AG04450 (cell line): ENCODE measurements at regions not wholly inside any gene's neighbourhood (a gene's known extent, or its start where the extent isn't known, plus 50 kb on each side); places are given as distances from the start of the nearest gene placed in this dataset.

Source experiments
- CTCF ChIA-PET: fragments of 300-600, 350-600 bp; formaldehyde crosslinking; extraction: SDS; loops from one replicate; lab custom pipeline; 2022; ENCODE audit warnings: antibody characterized with exemption, inconsistent platforms; lab: Charles Lee
- POLR2A ChIA-PET: fragments of 350-600 bp; formaldehyde crosslinking; extraction: SDS; loops from one replicate; lab custom pipeline; 2021; ENCODE audit warnings: antibody characterized with exemption, inconsistent platforms; lab: Yijun Ruan, JAX
- DNase-seq: peaks from one replicate; pipeline ENCODE4 v3.0.0-alpha.2; 2011; ENCODE audit warnings: low read depth, low spot score
- H3K27ac ChIP-seq: one replicate; pipeline ENCODE4 v1.5.1; 2012; ENCODE audit warnings: low read depth, low read length, control low read depth
- H3K27me3 ChIP-seq: one replicate; pipeline ENCODE4 v1.6.0; 2012; ENCODE audit warnings: low read length; ENCODE audit not compliant: control insufficient read depth, insufficient read depth
- H3K4me3 ChIP-seq: 2 replicates; pipeline ENCODE4 v1.5.1; 2011; ENCODE audit warnings: mild to moderate bottlenecking, low read depth, low read length, control low read depth
- H3K9me3 ChIP-seq: 2 replicates; pipeline ENCODE4 v1.5.1; 2012; ENCODE audit warnings: low read length; ENCODE audit not compliant: control insufficient read depth, insufficient read depth
- TF ChIP-seq, protein P1 (sequence below): IDR thresholded peaks from 2 replicates; pipeline ENCODE4 v1.5.1; 2011; ENCODE audit warnings: low read depth, low read length, control low read depth, inconsistent platforms

GRCh38 chr2:2506536-2506935 is 175.5 kb upstream of the MYT1L start:
- POLR2A ChIA-PET, result no interaction called here
- DNase-seq, result no peak
- Histone ChIP-seq H3K27me3 (no peaks in the 10 kb centered on the region), H3K9me3 (peaks cover 48% of the 10 kb centered on the region), H3K4me3 (no peak overlapping the region), H3K27ac (no peak overlapping the region)
- CTCF ChIA-PET, result no interaction called here
- TF ChIP-seq, protein P1, sequence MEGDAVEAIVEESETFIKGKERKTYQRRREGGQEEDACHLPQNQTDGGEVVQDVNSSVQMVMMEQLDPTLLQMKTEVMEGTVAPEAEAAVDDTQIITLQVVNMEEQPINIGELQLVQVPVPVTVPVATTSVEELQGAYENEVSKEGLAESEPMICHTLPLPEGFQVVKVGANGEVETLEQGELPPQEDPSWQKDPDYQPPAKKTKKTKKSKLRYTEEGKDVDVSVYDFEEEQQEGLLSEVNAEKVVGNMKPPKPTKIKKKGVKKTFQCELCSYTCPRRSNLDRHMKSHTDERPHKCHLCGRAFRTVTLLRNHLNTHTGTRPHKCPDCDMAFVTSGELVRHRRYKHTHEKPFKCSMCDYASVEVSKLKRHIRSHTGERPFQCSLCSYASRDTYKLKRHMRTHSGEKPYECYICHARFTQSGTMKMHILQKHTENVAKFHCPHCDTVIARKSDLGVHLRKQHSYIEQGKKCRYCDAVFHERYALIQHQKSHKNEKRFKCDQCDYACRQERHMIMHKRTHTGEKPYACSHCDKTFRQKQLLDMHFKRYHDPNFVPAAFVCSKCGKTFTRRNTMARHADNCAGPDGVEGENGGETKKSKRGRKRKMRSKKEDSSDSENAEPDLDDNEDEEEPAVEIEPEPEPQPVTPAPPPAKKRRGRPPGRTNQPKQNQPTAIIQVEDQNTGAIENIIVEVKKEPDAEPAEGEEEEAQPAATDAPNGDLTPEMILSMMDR, result no peak

DNA sequence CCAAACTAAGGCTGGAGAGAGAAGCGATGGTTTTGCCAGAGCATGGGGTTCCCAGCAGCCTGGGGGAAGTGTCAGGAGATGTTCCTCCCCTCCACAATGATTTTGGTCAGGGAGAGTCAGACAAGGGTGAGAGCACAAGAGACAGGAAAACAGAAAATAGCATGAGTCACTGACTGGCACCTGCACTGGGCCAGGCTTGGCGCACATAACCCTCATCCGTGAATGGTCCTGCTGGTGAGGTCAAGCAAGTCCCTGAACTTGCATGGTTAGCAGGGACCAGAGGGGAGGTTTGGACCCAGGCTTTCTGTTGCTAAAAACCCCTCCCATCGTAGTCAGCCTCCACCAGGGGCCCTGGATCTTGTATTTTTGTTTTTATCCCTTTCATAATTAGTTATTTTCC is 174.5 kb upstream of the MYT1L start:
- Histone ChIP-seq H3K27ac (no peak overlapping the region), H3K27me3 (no peaks in the 10 kb centered on the region), H3K4me3 (no peak overlapping the region), H3K9me3 (peaks cover 48% of the 10 kb centered on the region)
- ChIA-PET CTCF (no interaction called here), POLR2A (no interaction called here)
- DNase-seq, result no peak
- TF ChIP-seq, protein P1, result no peak

DNA sequence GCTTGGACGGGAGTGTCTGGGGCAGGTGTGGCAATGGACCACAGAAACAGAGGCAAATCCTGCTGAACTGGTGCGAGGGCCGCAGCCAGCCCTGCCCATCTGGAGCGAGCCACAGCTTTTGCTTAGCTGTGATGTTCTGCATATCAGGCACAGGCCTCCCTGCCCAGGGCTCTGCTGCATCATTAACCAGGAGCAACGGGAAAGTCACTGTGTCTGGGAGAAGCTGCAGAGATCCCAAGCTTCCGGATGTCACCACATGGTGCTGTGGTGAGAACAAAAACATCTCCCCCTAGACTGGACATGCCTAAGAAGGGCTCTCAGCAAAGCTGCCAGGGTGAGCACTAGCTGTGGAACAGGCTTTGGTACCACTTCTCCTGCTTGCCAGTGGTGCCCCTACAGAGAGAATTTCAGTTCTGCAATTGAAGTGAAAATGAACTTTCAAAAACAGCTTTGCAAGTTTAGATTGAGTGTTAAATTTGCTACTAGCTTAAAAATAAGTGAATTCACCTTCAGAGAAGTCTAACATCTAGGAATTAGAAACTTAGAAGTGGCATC is 172.9 kb upstream of the MYT1L start:
- Histone ChIP-seq H3K9me3 (peaks cover 55% of the 10 kb centered on the region), H3K27me3 (no peaks in the 10 kb centered on the region), H3K27ac (no peak overlapping the region), H3K4me3 (no peak overlapping the region)
- CTCF ChIA-PET, result no interaction called here
- TF ChIP-seq, protein P1, result no peak
- no peak for DNase-seq
- POLR2A ChIA-PET, result no interaction called here

DNA sequence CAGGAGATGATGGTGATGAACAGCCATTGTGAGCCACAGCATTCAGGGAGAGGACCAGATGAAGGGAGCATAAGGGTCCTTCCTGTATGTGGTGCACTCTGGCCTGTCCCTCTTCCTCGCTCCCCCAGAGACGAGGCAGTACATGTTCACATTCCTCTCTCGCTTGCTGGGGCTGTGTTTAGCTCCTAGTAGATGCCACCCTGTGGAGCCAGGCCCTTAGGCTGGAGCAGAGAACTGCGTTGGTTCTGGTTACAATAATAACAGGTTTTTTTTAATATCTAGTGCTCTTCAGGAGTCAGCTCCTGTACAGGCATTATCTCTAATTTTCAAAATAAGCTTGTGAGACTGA is 171.1 kb upstream of the MYT1L start:
- no peak for DNase-seq
- CTCF ChIA-PET, result no interaction called here
- Histone ChIP-seq H3K4me3 (no peak overlapping the region), H3K27me3 (no peaks in the 10 kb centered on the region), H3K9me3 (peaks cover 45% of the 10 kb centered on the region), H3K27ac (no peak overlapping the region)
- POLR2A ChIA-PET, result no interaction called here
- TF ChIP-seq, protein P1, result no peak

- CTCF ChIA-PET, result no interaction called here
- Histone ChIP-seq H3K9me3 (peaks cover 39% of the 10 kb centered on the region), H3K4me3 (no peak overlapping the region), H3K27me3 (no peaks in the 10 kb centered on the region), H3K27ac (no peak overlapping the region)
- TF ChIP-seq, protein P1, result no peak
- POLR2A ChIA-PET, result no interaction called here
- DNase-seq, result no peak
These were observed 170.6 kb upstream of the MYT1L start for GRCh38 chr2:2501454-2502200.
